ENCODE measurements at regions not wholly inside any gene's neighbourhood (a gene's known extent, or its start where the extent isn't known, plus 50 kb on each side); places are given as distances from the start of the nearest gene placed in this dataset.

DNA sequence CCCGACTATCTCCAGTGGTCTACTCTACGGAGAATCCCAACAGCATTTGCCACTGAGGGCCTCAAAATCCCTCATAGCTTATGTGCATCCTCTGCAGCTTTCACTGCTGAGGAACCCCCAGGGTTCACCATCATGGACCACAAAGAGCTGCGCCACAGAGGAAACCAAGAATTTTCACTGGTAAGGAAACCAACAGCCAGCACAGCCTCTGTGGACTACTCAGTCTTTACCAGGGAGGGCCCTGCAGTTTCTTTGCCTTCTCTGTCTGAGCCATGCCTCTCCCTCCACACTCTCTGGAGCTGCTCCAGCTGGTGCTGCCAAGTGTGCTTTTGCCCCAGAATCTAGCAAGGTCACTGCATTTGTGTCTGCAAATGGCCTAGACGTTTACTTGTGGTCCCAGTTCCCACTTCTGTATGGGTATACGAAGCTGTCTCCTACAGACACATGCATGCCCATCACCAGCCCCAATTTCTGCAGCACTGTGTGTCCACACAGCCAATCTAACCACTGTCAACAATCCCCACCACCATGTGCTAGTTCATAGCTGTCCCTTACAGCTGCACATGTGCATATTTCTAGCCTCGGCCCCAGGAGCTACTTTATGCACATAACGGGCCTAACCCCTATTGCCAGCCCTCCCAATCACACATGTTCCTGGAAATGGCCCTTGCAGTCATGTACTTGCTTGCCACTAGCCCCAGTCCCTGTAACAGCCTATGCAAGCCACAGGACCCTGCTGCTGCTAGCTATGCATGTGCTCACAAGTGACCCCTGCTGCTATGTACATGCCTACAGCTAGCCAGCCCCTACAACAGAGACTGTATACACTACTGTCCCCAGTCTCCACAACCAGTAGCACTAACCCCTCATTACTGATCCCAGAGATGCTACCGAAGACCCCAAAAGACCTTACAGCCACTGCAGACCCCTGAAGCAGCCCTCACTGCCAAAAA, 1437.4 kb downstream of the CDH11 start:
- TF ChIP-seq POLR2A (IDR thresholded peaks at IDR 0.05; ENCODE audit: extremely low read depth, insufficient read length), result no peak
- TF ChIP-seq, protein P1, sequence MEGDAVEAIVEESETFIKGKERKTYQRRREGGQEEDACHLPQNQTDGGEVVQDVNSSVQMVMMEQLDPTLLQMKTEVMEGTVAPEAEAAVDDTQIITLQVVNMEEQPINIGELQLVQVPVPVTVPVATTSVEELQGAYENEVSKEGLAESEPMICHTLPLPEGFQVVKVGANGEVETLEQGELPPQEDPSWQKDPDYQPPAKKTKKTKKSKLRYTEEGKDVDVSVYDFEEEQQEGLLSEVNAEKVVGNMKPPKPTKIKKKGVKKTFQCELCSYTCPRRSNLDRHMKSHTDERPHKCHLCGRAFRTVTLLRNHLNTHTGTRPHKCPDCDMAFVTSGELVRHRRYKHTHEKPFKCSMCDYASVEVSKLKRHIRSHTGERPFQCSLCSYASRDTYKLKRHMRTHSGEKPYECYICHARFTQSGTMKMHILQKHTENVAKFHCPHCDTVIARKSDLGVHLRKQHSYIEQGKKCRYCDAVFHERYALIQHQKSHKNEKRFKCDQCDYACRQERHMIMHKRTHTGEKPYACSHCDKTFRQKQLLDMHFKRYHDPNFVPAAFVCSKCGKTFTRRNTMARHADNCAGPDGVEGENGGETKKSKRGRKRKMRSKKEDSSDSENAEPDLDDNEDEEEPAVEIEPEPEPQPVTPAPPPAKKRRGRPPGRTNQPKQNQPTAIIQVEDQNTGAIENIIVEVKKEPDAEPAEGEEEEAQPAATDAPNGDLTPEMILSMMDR (IDR thresholded peaks at IDR 0.05; ENCODE audit: low read depth, low read length), result no peak
